ENCODE measurements at regions not wholly inside any gene's neighbourhood (a gene's known extent, or its start where the extent isn't known, plus 50 kb on each side); places are given as distances from the start of the nearest gene placed in this dataset.
"Not testable (repeated sequence)": the region's sequence is repeated elsewhere in the genome, so short reads cannot be mapped to it uniquely, and the experiment has no call there.

GRCh38 chr13:19109225-19109624 is 72.4 kb downstream of the TUBA3C start:
- H3K36me3 ChIP-seq (ENCODE audit: control insufficient read depth, insufficient read depth, low read length); H2BK120ac ChIP-seq (ENCODE audit: low read depth, low read length); H3K27me3 ChIP-seq (ENCODE audit: control insufficient read depth, insufficient read depth, low read length); H3K9me3 ChIP-seq (ENCODE audit: control insufficient read depth, insufficient read depth, low read length); H3K56ac ChIP-seq (ENCODE audit: extremely low read depth, insufficient read depth, low read length); H2AFZ ChIP-seq (replicated peaks; ENCODE audit: low read length, poor library complexity); H3K23ac ChIP-seq (ENCODE audit: low read depth, low read length); H3K4ac ChIP-seq (ENCODE audit: low read depth, low read length); H3K79me1 ChIP-seq (ENCODE audit: low read depth in 1 of 2, low read length in 2 of 2); intact Hi-C loops (cut with micrococcal nuclease); H4K5ac ChIP-seq (ENCODE audit: low read depth, low read length); ATAC-seq (ENCODE audit: low read depth); BruUV-seq (replicated peaks); H3K4me1 ChIP-seq (ENCODE audit: control insufficient read depth, insufficient read depth, low read length); CTCF ChIA-PET; H2BK5ac ChIP-seq (ENCODE audit: low read depth, low read length, poor library complexity, severe bottlenecking); H3K4me2 ChIP-seq (ENCODE audit: low read depth, low read length); POLR2A ChIA-PET (ENCODE audit: unreplicated experiment); H4K91ac ChIP-seq (ENCODE audit: insufficient read depth, low read depth, low read length); H2BK20ac ChIP-seq (ENCODE audit: low read depth, low read length); DNase-seq; H4K8ac ChIP-seq (ENCODE audit: low read depth in 2 of 2, low read length in 2 of 2); H3K9ac ChIP-seq (ENCODE audit: low read depth, low read length); H3K27ac ChIP-seq (ENCODE audit: insufficient read depth, low read length); in situ Hi-C loops (cut with MboI; ENCODE audit: low sequenced_read_pairs); dilution Hi-C loops (cut with HindIII; ENCODE audit: low sequenced_read_pairs, unreplicated experiment); H3K9me1 ChIP-seq (ENCODE audit: insufficient read depth, low read length); H3K14ac ChIP-seq (replicated peaks; ENCODE audit: low read depth, low read length); H2AK5ac ChIP-seq (ENCODE audit: low read depth, low read length); H2BK15ac ChIP-seq (ENCODE audit: low read depth, low read length); H2AK9ac ChIP-seq (replicated peaks; ENCODE audit: low read depth, low read length, poor library complexity); H4K20me1 ChIP-seq (ENCODE audit: insufficient read depth, low read length); H3K4me3 ChIP-seq (ENCODE audit: insufficient read depth, low read depth, low read length); H3K18ac ChIP-seq (ENCODE audit: low read depth, low read length): not testable (repeated sequence)
- WGBS, 2 experiments (ENCODE audit: extremely low coverage in 2 of 2, insufficient read length in 1 of 2), result no CpG with 5 or more reads among the region's 29 CpGs
